ENCODE measurements at regions not wholly inside any gene's neighbourhood (a gene's known extent, or its start where the extent isn't known, plus 50 kb on each side); places are given as distances from the start of the nearest gene placed in this dataset.
"Not testable (repeated sequence)": the region's sequence is repeated elsewhere in the genome, so short reads cannot be mapped to it uniquely, and the experiment has no call there.

DNA sequence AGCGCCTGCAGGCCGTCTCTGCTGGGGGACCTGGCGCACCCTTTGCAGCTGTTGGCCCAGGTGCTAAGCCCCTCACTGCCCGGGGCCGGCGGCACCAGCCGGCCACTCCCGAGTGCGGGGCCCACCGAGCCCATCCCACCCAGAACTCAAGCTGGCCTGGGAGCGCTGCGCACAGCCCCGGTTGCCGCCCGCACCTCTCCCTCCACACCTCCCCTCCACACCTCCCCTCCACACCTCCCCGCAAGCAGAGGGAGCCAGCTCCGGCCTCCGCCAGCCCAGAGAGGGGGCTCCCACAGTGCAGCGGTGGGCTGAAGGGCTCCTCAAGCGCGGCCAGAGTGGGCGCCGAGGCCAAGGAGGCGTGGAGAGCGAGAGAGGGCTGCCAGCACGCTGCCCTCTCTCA is 177.8 kb upstream of the KAZN start:
- no peak for DNase-seq

DNA sequence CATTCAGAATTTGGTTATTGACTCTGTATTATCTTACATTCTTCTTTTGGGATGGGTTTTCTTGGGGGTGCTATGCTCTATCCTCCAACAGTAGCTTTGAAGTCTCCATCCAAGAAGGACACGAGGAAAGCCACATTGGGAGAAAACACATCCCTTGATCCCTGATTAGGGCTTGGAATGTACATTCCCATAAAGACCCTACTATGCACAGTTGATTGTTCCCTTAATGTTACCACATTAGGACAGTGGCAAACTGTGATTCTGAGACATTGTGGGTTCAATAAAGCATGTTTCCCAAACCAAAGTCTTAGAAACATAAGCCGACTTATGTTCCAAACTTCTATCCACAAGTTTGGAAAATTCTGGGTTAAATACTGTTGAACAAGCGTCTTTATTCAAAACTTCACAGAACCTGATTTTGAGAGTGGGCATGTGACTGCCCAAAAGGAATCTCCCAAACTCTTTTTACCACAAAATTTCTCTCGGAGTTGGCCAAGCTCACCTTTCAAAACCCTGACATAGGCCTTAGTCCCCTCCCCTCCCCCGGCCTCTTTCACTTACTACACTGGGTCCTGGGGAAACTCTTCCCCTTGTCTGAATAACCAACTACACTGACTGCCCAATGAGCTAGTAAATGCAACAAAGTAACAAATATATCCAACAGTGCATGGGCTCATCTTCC is 177.0 kb upstream of the KAZN start:
- DNase-seq, result no peak

DNA sequence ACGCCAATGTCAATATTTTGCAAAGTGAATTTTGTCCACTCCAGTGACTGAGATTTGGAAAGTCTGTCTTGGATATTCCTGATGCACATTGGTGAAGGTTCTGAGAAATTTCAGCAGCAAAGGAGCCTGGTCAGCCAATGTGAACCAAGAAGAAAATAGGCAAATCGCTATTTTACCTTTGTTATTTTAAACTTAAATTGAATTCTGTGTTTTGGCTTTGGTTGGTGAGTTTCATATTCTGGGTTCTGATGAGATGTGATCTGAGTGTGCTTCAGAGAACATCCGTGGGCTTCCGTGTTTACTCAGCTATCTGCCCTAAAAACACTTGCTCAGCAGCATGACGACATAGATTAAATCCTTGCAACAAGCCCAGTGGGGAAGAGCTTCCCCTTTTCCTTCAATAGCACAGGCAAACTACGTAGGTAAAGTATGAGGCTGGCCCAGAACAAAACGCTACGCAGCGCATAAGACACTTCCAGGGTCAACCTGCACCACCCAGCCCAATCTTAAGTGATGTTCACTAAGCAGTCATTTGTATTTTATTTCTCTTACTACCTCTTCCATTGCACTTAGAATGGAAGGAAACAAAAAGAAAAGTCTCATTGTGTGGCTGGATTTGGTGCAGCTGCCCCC is 176.4 kb upstream of the KAZN start:
- no peak for DNase-seq

DNA sequence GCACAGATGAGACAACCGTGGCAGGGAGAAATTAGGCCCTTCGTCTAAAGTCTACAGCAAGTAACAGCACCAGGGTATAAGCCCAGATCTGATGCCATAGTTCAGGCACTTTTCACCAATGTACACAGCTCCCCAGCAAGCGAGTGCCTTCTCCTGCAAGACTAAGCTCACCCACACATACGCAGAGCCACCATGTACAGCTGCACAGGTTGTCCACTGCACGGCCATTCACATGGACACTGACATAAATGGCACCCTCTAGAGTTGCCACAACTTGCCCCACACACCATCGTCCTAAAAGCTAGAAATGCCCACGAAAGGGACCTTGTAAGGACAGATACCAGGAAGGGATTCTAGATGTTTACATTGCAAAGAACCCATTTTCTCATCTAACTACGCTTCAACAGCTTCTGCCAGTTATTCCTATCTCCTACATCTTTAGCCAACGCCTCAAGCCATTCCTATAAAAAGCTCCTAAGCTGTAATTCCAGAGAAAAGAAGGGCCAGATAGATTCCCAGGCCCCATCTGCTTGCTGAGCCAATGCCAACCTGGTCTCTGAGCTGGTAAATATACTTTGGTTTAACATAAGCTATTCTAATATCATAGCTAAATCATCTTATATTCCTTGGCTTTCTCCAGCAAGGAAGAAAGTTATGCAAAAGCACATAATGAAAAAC is 174.0 kb upstream of the KAZN start:
- DNase-seq, result no peak

DNA sequence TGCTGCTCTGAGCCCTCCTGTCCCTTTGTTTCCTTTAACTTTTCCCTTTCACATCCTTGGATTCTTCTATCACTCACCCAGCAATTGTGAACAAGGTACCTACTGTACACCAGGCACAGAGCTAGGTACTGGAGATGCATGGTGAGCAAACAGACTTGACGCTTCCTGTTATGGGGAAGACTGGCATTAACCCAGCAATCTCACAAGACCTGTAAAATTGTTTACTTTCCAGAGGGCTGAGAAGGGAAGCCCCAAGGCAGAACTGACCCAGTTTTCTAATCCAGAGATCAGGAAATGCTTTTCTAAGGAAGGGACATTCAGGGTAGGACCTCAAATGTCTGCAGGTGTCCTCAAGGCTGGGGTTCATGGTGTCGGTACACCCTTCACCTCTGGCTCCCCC is 171.6 kb upstream of the KAZN start:
- DNase-seq, result no peak

DNA sequence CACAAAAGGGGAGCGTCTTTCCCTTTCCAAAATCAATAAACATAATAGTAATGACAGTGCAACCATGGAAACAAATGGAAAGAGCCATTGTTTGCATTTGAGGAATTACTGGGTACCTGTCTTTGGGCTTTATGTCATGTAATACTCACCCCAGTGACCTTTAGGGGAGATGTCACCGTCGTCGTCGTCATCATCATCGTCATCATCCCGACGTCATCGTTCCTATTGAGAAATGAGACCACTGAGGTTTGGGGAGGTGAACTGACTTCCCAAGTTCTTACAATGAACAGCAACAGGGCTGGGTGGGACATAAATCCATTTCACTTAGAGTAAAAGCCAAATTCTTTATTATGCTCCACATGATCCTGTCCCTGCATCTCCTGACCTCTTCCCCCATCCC is 168.9 kb upstream of the KAZN start:
- DNase-seq, result no peak

DNA sequence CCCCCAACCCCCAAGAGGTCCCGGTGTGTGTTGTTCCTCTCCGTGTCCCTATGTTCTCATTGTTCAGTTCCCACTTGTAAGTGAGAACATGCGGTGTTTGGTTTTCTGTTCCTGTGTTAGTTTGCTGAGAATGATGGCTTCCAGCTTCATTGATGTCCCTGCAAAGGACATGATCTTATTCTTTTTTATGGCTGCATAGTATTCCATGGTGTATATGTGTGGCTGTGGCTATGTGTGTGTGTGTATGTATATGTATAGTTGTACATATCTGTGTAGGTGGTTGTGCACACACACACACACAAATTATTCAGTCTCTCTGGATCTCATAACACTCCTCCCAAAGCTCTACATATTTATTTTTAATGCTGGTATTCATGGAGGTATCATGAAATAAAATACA is 165.8 kb upstream of the KAZN start:
- not testable (repeated sequence) for DNase-seq

DNA sequence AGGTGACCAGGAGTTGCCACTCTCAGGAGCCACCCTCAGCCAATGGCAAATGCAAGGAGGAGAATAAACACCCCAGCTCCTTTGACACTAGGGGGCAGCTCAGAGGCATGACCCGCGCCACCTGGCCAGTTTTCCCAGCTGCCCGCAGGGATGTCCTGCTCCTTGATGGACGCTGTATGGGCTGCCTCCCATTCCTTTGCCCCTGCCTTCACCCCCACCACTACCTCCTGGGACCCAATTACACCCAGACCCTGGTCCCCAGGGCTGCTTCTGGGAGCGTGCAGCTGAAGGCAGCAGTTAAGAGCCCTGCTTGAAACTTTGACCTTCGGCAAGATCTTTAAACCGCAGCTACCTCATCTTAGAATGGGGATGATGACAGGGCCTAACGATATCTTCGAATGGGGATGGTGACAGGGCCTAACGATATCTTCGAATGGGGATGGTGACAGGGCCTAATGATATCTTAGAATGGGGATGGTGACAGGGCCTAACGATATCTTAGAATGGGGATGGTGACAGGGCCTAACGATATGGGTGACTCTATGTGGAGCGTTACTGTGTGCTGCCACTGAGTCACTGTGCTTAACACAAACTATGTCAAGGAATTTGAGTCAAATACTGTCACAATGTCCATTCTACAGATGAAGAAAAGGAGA is 163.0 kb upstream of the KAZN start:
- DNase-seq, result no peak

DNA sequence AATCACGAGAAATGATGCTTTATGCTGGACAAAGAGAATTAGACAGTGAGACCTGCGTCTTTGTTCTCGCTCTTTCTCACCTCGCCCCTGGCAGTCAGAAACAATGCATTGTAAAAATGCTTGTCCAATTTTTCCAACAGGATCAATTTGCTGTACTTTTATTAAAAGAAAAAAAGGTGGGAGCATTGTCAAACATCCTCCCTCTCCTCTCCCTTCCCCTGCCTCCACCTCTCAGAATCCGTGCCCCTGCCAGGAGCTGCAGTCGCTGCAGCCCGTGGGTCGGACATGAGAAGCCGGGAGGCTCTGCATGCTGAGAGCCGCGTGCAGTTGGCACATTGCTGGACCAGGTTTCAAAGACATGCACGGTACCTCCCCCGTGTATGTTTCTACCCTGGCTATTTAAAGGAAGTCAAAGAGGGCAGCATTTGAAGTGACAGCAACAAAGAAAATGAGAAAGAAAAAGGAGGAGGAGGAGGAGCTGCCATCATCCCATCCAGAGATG is 161.0 kb upstream of the KAZN start:
- no peak for DNase-seq

DNA sequence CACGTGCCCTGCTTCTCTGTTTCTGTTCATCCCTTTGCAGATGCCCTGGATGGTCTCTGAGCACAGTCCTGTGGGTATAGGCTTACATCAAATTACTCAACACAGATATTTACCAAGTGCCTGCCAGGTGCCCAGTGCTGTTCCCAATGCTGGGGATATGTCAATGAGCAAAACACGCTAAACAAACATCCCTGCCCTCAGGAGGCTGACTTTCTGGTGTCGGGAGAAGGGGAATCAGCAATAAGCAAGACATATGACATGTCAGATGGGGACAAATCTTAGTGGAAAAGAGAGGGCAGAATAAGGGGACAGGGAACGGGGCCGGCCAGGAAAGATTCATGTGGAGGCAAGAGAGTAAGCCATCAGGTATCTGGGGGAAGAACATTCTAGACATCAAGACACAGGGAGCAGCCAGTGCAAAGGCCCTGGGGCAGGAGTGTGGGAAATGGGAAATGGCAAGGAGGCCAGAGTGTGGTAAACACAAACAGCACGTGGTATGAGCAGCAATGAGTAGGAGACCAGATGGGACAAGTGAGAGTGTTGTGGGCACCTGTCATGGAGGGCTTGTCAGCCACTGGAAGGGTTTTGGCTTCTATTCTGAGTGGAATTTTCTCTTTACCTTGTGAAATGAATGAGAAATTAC is 160.2 kb upstream of the KAZN start:
- DNase-seq, result no peak

DNA sequence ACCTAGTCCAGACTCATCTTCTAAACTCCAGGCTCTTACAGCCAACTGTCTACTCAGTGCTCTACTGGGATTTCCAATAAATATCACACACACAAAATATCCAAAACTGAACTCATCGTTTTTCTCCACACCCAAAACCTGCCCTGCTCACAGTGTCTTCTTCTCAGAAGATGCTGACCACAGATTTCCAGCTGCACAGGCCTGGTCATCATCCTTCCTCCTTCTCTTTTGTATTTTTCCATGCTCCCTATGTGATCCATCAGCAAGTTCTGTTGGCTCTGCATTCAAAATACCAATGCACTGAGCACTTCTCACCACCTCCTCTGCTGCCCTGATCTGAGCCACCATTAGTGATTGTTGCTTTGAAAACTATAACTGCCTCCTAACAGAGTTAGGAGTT is 159.5 kb upstream of the KAZN start:
- no peak for DNase-seq

DNA sequence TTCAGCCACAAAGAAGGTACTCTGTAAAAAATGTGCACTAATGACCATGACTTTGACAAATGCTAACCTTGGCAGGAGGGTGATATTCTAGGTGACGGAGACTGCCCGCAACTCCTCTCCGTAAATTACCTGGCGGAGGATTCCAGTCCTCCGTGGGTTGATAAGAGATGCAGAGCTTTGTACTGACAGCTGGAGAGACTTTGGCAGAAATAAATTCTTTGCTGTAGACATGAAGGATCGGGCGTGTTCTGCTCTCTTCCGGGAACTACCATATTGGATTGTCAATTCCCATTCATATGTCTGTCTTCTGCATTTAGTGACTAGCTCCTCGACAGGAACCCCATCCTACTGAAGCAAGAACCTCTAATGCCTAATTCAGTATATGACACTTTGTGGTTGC is 158.3 kb upstream of the KAZN start:
- no peak for DNase-seq

DNA sequence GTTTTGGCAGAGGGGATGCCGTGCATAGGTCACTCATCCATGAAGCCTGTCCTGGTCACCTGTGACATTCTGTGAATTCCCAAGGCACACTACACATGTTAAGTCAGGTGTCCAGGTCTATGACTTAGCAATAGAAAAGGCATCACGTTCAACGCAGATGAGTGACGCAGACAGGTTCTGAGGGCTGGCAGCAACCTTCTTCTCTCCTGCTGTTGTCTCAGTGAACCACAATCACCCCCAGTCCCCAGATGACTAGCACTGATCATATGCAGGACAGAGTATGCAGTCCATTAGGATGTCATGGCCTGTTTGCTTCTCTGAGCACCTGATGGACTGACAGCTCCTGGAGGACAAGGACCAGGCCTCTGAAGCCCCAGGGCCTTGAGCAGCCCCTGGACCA is 157.8 kb upstream of the KAZN start:
- no peak for DNase-seq

DNA sequence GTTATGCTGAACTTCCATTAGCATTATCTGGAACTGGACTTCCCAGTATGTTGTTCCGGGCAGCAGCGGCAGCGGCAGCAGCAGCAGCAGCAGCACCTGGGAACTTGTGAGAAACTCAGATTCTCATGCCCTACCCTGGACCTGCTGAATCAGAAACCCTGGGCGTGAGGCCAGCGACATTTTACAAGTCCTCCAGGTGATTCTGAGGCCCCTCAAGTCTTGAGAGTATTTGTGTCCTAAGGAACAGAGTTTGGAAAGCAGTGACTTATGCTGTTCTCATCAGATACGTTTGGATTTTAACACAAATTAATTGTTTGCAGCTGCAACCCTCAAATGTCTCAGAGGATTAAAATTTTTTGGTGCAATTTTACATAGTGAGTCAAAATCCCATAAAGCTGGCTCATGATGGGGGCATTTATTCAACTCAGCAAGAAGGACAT is 157.2 kb upstream of the KAZN start:
- DNase-seq, result no peak

DNA sequence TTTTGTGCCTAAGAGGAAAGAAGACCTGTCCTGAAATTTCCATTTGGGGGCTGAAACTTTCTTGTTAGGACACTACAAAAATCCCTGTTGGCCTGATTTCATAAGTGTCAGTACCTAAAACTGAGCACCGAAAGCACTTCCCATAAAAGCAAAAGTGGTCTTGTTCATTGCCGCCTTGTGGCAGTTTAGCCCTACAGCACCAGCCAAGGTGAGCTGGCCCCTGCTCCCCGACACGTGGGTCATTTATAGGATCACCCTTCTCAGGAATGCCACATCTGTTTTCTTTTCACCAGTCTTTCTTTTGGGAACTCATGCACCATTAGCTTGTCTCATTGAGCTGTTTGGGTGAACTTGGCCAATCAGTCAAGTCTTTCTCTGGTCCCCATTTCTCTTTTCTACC is 155.8 kb upstream of the KAZN start:
- DNase-seq, result no peak

DNA sequence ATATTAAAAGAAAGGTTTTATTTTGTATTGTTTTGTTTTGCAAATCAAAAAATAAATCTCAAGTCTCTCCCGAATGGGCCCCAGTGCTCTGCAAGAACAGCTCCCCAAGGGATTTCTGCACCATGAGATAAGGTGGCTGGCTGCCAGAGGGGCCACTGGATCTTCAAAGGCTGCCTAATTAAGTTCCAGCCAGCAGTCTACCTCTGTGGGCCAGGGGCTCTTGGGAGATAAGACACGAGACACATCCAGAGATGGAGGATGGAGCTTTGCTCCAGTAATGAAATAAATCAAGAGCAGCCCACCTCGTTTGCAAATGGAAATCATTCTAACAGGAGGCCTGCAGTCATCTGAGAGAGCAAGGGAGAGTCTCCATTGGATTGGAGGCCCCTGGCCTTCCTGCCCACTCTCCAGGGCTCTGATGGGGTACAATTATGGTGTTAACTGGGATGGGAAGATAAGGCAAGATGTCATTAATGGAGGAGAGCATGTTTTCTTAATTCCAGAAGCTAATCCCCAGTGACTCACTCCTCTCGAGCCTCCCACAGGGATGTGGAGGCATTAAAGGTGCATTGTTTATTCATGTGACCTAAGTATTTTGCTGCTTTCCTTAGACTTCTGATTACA is 155.2 kb upstream of the KAZN start:
- no peak for DNase-seq

DNA sequence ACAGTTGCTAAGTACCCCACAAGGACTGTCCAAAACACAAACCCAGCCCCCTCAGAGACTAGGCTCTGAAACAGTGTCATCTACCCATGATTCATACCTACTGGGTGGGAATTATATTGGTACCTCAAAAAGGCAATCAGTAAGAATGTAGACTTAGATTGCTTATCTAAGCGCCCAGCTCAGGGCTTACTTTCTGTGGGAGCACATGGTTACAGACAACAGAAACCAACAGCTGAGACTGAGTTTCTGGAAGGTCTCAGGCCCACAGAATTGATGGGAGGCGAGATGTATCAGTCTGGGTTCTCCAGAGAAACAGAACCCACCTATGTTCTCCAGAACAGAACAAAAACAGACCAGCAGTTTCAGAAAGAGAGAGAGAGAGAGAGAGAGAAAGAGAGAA is 147.3 kb upstream of the KAZN start:
- DNase-seq, result no peak

DNA sequence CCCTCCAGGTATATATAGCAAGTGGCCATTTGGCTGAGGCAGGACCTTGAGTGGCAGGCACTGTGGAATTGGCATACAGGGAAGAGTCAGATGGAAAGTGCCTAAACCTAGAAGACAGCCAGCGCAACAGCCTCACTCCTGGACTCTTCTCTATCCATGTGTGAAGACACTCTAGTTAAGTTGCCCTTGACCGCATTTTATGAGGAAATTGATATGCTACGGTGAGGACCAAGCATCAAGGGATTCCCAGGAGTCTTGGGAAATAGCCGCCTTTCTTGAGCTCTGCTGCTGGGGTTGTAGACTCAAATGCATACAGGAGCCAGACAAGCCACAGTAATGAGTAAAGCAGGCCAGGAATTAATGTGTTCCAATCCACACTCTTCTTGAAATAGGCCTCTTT is 145.9 kb upstream of the KAZN start:
- DNase-seq, result no peak

DNA sequence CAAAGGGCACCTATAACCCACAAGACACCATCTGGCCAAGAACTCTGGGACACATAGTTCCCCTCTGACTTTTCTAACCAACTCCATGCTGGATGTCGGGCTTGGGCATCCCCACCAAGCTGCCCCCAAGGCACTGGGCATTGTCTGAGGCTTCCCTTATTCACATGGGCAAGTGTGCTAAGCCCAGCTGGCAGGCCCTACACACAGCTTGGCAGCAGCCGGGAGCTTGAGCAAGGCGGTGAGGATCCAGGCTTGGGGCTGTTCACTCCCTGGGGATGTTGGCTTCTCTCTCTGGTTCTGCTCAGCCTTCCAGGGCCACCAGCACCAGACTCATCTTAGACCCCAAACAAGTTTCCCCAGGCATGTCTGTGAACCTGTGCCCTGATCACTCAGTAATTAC is 138.3 kb upstream of the KAZN start:
- DNase-seq, result no peak

DNA sequence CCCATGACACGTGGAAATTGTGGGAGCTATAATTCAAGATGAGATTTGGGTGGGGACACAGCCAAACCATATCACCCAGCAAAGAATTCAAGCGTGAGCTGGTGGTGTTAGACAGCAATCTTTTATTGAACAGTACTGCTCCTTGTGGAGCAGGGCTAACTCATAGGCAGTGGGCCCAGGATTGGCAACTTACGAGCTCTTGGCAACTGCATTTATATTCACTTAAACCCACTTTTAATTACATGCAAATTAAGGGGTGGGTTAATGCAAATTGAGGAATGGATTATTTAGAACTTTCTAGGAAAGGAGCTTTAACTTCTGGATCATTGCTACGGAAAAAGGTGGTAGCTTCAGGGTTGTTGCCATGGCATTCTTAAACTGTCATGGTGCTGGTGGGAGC is 135.6 kb upstream of the KAZN start:
- no peak for DNase-seq

DNA sequence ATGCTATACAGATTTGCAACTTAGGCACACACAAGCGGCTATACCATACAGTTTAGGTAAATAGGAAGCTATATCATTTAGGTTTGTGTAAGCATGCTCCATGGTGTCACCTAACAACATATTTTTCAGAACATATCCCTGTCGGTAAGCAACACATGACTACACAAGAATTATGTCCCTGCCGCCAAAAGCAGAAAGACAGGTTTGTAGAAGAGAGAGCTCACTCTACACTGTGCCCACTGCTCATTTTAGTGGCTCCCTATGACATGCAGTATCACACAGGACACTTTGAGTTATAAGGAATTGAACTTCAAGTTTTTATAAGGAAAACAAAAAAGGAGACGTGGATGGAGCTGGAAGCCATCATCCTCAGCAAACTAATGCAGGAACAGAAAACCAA is 132.5 kb upstream of the KAZN start:
- DNase-seq, result no peak

DNA sequence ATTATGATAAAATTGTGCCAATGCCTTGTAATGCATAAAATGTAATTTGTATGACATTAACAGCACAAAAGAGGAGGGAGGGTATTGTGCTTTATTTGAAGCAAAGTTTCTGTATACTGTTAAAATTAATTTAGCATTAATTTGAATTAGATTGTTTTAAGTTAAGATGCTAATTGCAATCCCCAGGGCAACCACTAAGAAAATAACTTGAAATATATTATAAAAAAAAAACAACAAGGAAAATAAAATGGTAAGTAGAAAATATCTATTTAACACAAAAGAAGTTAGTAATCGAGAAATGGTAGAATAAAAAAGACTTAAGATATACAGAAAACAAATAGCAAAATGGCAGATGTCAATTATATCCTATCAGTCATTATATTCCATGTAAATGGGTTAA is 131.4 kb upstream of the KAZN start:
- DNase-seq, result no peak

DNA sequence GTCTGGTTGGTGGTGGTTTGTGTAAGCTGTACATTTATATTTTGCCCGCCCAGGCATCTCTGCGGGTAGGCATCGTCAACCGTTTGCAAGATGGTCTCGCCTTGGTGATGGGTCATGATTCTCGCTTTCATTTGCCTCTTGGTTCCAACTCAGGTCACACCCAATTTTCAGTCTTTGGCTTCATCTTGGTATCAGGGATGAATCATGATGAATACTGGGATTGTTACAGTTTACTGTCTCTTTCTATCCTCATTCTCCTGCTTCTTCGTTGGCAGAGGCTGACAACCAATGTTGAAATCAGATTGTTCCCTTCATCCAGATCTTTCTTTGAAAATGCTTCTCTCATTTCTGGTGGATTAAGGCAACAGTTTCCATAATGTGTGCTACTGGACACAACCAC is 129.7 kb upstream of the KAZN start:
- no peak for DNase-seq

Measured in DMS 273 treated with DMSO at 0.1 percent for 48 hours (cell line).